ENCODE measurements at regions not wholly inside any gene's neighbourhood (a gene's known extent, or its start where the extent isn't known, plus 50 kb on each side); places are given as distances from the start of the nearest gene placed in this dataset.

DNA sequence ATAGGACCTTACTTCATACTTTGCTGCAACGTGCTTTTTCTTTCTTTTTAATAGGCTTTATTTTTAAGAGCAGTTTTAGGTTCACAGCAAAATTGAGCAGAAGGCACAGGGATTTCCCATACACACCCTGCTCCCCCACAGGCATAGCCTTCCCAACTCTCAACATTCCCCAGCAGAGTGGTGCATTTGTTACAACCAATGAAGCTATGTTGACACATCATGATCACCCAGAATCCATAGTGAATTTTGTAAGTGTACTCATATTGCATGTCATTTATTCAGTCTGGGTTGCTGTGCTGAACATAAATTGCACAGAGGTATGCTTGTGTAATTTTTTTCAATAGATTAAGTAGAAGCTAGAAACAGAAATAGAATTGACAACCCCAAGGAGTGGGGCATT lies 327.3 kb downstream of the INHBA start:
- no peaks in the 10 kb centered on the region for H3K36me3 Mint-ChIP-seq
- H3K27me3 Mint-ChIP-seq = no peaks in the 10 kb centered on the region
- no peaks in the 10 kb centered on the region for H3K9me3 Mint-ChIP-seq
- H3K4me3 Mint-ChIP-seq = no peak overlapping the region
- H3K27ac Mint-ChIP-seq = no peak overlapping the region
- peaks cover 0 to 1% (median 0%) of the 10 kb centered on the region in 3 donors for H3K4me1 Mint-ChIP-seq

DNA sequence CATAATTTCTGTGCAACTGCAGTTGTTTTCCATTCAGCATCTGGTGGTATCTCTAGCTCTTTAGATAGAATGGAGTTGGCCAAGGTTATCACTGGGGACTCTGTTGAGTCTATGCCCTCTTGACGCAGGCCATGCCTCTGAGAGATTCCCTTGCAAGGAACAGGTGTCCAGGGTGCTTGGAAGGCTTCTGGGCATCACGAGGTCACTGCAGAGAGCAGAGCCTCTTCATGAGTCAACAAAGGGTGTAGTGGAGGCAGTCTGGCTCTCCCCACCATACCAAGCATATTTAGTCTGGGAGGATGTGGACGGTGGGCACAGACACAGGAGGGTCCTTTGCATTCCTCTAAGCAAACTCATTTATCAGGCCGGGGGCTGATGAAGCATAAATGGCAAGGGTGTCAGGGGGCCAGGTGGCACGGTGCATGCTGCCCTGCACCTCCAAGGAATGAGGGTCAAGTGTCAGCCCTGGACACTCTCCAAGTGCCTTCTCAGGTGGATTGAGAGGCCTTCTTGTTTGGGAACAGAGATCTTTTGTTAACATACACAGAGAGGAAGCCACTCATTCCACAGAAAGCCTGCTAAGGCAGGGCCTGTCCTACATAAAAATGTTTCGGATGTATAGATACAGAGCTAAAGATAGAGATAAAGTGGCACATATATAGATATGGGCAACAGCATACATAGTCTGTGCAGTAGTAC lies 328.6 kb downstream of the INHBA start:
- Mint-ChIP-seq H3K27ac (no peak overlapping the region), H3K9me3 (no peaks in the 10 kb centered on the region), H3K4me3 (no peak overlapping the region), H3K4me1 (peaks cover 0 to 1% (median 0%) of the 10 kb centered on the region in 3 donors), H3K36me3 (no peaks in the 10 kb centered on the region), H3K27me3 (no peaks in the 10 kb centered on the region)

DNA sequence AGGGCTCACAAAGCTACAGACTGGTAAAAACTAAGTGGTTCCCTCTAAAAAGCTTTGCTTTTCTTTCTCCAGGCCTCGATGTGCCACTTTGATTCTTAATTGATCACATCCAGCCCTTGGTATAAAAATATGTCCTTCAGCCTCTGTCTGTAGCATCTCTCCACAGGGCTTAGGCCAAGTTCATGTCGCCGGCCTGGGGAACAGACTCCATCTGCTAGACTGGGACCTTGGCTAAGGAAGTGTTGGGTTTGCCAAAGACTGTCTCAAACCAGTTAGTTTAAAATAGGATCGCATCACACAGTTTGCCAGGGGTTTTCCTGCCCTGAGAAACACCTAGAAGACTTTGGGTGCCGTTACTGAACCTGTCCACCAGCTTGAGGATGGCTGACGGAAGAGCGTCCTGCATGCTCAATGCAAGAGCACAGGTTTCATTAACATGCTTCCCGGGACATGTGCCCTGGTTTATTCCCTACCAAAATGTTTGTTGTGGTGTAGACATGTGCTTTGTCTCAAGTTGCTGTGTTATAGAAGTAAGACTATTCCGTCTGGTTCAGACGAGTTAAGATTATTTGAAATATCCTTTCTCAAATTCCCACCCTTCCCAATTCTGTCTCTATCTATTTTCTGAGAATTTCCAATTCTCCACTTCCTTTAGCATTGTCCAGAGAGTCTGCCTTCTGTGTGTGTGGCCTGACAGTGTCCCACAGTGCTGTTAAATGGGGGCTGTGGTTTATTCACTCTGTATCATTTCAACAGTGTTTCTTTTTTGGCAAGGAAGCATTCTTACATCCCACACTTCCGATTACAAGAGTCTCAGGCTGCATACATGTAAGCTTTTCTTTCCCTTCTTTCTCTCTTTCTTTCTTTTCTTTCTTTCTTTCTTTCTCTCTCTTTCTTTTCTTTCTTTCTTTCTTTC lies 334.7 kb downstream of the INHBA start:
- Mint-ChIP-seq H3K36me3 (no peaks in the 10 kb centered on the region), H3K4me1 (peaks cover 0 to 1% (median 0%) of the 10 kb centered on the region in 3 donors), H3K4me3 (no peak overlapping the region), H3K9me3 (peaks cover 0 to 10% (median 5%) of the 10 kb centered on the region in 3 donors), H3K27me3 (no peaks in the 10 kb centered on the region), H3K27ac (no peak overlapping the region)

DNA sequence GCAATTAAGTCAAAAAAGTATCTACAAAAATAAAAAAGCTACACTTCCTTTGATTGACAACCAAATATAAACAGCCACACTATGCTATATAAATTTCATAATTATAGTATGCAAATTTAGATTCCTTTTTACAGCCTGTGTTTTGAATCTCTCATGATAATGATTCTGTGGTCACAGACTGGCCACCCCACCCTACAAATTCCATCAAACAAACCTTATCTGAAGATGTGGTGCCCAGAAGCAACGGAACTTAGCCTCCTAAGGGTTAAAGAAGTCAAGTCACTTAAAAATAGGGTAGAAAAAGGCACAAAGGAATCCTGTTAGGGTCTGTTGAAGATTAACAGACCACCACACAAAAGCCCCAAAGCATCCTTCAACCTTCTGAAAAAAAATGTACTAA lies 351.8 kb downstream of the INHBA start:
- Mint-ChIP-seq H3K36me3 (no peaks in the 10 kb centered on the region), H3K4me1 (no peaks in the 10 kb centered on the region), H3K27me3 (no peaks in the 10 kb centered on the region), H3K27ac (no peak overlapping the region), H3K9me3 (no peaks in the 10 kb centered on the region), H3K4me3 (no peak overlapping the region)

DNA sequence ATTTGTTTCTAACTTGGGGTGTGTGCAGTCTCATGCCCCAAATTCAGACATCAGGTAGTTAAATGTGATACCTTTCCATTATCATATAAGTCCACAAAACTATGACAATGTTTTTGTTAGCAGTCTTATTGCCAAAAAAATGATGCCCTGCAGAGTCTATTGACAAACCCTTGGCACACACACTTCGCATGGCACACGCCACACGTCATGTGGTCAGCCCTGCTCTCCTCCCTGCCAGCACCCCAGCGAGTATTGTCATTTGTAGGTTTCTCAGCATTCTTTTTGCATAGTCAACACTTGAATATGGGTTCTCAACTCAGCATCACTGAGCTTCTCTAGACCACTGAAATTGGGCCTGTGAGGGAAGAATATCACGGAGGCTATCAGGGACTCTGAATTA lies 356.0 kb downstream of the INHBA start:
- Mint-ChIP-seq H3K27ac (no peak overlapping the region), H3K4me3 (no peak overlapping the region), H3K4me1 (no peaks in the 10 kb centered on the region), H3K27me3 (no peaks in the 10 kb centered on the region), H3K9me3 (no peaks in the 10 kb centered on the region), H3K36me3 (no peaks in the 10 kb centered on the region)

DNA sequence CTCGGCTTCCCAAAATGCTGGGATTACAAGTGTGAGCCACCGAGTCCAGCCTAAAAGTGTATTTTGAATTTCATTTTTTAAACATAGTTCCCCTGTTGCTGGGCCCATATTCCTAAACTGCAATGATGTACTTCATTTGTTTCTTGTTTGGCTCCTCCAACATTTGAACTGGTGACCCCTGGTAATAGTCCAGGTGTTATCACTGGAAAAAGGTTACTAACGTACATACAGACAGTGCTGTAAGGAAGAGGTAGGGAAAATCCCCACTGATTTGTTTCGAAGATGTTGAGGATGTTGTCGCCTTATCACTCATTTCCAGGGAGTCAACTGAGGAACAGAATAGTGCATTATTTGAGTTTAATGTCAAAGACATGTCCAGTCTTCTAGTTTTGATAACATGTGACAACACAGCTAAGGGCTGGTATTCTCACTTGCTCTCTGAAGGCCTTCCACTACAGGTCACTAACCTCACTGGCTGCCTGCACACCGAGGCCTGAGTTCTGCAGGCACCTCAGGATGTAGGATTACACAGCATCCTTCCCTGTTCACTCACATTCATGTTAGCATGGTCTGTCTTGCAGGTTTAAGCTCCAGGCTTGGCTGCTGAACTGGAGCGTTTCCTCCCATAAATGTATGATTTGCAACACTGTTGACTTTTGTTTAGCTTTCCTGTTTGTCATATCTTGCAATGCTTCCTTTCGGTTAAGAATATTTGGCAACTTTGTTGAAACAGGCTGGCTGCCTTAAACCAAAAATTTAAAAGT lies 362.8 kb downstream of the INHBA start:
- H3K4me1 Mint-ChIP-seq = no peaks in the 10 kb centered on the region
- H3K36me3 Mint-ChIP-seq = no peaks in the 10 kb centered on the region
- no peaks in the 10 kb centered on the region for H3K27me3 Mint-ChIP-seq
- no peak overlapping the region for H3K4me3 Mint-ChIP-seq
- no peak overlapping the region for H3K27ac Mint-ChIP-seq
- H3K9me3 Mint-ChIP-seq = no peaks in the 10 kb centered on the region

DNA sequence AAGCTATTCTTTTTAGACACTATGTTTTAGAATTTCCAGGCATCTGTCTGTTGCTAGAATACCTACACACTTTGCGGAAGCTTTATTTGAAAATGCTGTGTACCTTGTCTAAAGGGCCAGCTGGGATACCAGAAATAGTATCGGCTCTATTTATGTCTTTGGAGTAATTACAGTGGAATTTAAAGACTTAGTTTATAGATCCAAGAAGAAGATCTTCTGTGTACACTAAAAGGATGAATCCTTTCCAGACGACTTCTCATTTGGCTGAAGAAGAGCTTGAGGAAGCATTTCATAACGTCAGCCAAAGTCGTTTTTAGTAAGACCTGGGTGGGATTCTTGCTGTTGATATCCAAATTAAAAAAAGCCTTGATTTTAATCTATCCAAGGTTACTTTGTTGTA lies 365.9 kb downstream of the INHBA start:
- H3K4me3 Mint-ChIP-seq = no peak overlapping the region
- H3K36me3 Mint-ChIP-seq = no peaks in the 10 kb centered on the region
- H3K27ac Mint-ChIP-seq = no peak overlapping the region
- H3K27me3 Mint-ChIP-seq = no peaks in the 10 kb centered on the region
- peaks cover 0 to 3% (median 0%) of the 10 kb centered on the region in 3 donors for H3K9me3 Mint-ChIP-seq
- no peaks in the 10 kb centered on the region for H3K4me1 Mint-ChIP-seq

DNA sequence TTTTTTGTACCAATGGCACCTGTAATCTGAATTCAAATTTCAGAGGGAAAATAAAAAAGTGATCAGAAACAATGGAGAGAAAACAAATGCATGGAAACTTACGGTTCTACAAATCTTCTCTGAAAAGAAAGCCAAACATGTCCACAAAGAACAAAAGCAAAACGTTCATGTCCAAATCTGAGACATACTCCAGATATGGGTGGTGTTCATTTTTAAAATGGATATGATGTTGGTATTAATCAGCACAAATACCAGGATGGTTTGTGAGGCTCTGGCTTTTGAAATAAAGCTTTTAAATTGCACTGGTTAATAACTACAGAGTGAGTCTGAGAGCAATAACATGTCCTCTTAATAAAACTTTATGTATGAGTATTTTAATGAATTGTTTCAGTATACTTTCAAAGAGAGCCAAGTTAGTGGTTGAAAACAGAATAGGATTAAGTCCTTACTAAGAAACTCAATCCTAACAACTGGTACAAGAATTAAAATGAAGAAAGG lies 366.4 kb downstream of the INHBA start:
- Mint-ChIP-seq H3K9me3 (peaks cover 0 to 4% (median 0%) of the 10 kb centered on the region in 3 donors), H3K27ac (no peak overlapping the region), H3K4me1 (no peaks in the 10 kb centered on the region), H3K4me3 (no peak overlapping the region), H3K27me3 (no peaks in the 10 kb centered on the region), H3K36me3 (no peaks in the 10 kb centered on the region)

DNA sequence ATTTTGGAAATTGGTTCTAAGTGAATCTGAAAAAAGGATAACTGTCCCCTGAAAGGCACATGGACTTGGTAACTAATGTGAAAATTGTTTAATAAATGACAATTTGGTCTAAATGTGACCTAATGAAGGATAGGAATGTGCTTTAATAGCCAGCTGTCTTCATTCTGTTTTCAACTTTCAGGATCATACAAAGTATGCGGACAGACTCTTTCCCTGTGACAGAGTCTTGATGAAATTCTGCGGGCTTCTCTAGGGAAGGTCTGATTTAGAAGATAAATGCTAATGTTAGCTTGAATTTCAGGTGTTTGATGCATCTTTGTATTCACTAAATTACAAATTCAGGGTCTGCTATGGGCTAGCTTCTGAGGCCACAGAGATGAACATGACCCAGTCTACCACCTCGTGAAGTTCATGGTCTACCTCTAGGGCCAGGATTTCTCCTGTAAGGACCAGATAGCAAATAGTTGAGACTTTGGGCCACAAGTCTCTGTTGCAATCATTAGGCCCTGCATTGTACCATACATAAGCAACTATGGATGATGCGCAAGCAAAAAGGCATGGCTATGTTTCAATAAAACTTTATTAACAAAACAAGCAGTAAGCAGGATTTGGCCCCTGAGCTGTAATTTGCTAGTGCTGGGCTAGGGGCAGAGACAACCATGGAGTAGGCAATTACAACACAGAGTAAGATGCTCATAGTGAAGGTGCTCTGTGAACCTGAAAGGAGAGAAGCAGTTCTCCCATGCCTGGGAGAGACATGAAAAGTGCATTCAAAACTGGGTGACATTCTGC lies 368.6 kb downstream of the INHBA start:
- Mint-ChIP-seq H3K27ac (no peak overlapping the region), H3K4me3 (no peak overlapping the region)

DNA sequence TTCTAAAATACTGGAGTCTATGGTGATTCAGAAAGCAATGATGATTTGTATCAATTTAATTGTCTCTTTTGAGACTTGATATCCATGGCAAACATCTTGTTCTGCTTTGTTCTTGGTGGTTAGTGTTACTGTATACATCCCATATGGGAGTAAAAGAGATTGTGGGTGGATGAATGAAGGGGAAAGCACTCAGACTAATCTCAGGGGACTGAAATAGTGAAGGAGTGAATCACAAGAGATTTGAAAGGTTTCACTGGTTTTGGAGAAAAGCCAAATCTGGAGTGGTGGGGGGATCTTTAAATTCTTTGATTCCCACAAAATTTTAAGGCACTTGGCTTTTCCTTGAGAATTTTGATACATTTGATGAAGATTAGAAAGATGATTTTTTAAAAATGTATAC lies 369.4 kb downstream of the INHBA start:
- no peak overlapping the region for H3K27ac Mint-ChIP-seq
- peaks cover 0 to 4% (median 0%) of the 10 kb centered on the region in 3 donors for H3K9me3 Mint-ChIP-seq
- H3K36me3 Mint-ChIP-seq = no peaks in the 10 kb centered on the region
- no peaks in the 10 kb centered on the region for H3K4me1 Mint-ChIP-seq
- no peak overlapping the region for H3K4me3 Mint-ChIP-seq
- H3K27me3 Mint-ChIP-seq = no peaks in the 10 kb centered on the region

More for the DNA sequence above, 368.6 kb downstream of the INHBA start:
- Mint-ChIP-seq H3K4me1 (no peaks in the 10 kb centered on the region), H3K36me3 (no peaks in the 10 kb centered on the region), H3K27me3 (no peaks in the 10 kb centered on the region), H3K9me3 (peaks cover 0 to 4% (median 0%) of the 10 kb centered on the region in 3 donors)

DNA sequence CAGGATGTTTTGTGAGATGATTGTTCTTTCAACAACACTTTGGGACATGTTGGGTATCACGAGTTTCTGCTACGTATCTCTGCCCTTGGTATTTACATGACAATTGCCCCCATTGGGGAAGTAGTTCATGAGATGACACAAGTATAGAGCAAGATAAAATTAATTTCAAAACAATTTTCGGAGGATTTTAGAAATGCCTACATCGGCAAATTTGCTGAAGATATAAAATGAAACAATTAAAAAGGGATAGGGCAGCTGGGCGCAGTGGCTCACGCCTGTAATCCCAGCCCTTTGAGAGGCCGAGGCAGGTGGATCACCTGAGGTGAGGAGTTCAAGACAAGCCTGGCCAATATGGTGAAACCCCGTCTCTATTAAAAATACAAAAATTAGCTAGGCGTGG lies 371.7 kb downstream of the INHBA start:
- Mint-ChIP-seq H3K4me1 (no peaks in the 10 kb centered on the region), H3K27ac (no peak overlapping the region), H3K36me3 (no peaks in the 10 kb centered on the region), H3K27me3 (no peaks in the 10 kb centered on the region), H3K4me3 (no peak overlapping the region), H3K9me3 (peaks cover 0 to 4% (median 0%) of the 10 kb centered on the region in 3 donors)

DNA sequence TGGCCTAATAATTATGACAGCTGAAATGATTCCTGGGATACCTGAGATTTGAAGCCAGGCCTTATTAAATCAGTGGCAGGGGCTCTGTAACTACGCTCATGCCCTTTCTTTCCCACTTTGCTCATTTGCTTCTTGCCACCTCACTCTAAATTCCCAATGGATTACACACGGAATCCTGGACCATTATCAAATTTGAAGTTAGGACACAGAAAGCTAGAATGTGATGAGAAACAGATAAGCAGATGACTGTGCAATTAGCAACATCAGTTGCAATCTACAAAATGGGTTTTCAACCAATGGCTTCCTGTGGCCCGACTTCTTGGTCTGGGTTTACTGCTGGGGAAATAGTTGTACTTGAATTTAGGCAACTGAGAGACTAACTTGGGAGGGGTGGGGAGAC lies 374.3 kb downstream of the INHBA start:
- H3K36me3 Mint-ChIP-seq = no peaks in the 10 kb centered on the region
- H3K4me1 Mint-ChIP-seq = no peaks in the 10 kb centered on the region
- H3K4me3 Mint-ChIP-seq = no peak overlapping the region
- peaks cover 0 to 4% (median 0%) of the 10 kb centered on the region in 3 donors for H3K9me3 Mint-ChIP-seq
- no peak overlapping the region for H3K27ac Mint-ChIP-seq
- no peaks in the 10 kb centered on the region for H3K27me3 Mint-ChIP-seq

DNA sequence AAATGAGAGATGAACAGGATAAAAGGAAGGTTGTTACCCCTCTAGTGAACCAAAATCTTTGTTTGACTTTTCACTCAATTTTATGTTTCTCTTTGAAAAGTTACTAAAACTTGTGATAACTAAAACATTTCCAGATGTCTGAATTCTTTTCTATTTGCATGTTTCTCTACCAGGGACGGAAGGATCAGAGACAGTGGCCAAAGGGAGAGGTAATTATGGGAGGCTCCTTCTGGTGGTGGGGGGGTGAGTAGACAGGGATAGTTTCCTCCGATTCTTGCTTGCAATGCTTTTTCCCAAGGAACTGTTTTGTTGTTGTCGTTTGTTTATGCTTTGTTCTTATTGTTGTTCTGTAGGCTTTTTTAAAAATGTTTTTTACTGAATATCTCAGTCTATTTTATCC lies 374.8 kb downstream of the INHBA start:
- Mint-ChIP-seq H3K9me3 (peaks cover 0 to 2% (median 0%) of the 10 kb centered on the region in 3 donors), H3K4me3 (no peak overlapping the region), H3K36me3 (no peaks in the 10 kb centered on the region), H3K27ac (no peak overlapping the region), H3K27me3 (no peaks in the 10 kb centered on the region), H3K4me1 (no peaks in the 10 kb centered on the region)

DNA sequence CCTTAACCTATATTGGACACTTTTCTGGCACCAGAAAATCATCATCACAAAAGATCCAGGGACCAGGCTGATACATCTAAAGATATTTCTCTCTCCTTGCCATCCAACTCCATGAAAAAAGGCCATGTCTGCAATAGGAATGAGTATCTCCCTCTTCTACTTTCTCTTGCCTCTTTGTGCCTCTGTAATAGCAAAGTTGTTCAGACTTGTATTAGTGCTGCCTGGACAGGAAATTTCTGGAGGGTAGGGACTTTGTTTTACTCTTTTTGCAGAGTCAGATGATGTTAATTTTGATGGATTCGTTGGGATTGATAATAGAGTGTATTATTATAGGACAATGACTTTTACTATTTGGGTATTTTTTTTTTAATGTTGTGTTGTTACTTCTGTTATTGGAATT lies 376.3 kb downstream of the INHBA start:
- Mint-ChIP-seq H3K27me3 (no peaks in the 10 kb centered on the region), H3K27ac (no peak overlapping the region), H3K9me3 (no peaks in the 10 kb centered on the region), H3K4me3 (no peak overlapping the region), H3K4me1 (no peaks in the 10 kb centered on the region), H3K36me3 (no peaks in the 10 kb centered on the region)

All from IgD-negative memory B cell (primary cell).